ENCODE measurements at regions not wholly inside any gene's neighbourhood (a gene's known extent, or its start where the extent isn't known, plus 50 kb on each side); places are given as distances from the start of the nearest gene placed in this dataset.

DNA sequence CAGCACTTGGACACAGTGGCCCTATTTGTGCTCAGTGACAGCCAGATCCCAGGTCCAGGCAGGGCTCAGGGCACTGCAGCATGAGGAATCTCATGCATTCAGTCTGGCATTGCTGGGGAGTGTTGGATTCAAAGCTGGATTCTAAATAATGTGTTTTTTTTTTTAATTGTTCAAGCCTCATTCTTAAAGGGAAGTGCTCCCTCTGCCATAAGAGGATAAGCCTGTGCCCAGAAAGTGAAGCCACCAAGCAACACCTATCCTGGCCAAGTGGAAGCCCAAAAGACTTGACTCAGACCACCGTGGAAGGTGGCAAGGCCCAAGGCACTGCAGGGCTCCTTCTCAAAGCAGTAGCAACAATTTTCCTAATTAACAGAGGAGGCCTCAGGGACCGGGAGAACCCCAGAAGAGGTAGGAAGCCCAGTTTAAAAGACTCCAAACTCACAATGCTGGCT, 135.6 kb downstream of the ACTL7B start:
- TF ChIP-seq ZNF544 (tag by site-specific recombination; IDR thresholded peaks at IDR 0.05) = no peak
- TF ChIP-seq SETDB1 (IDR thresholded peaks at IDR 0.05; ENCODE audit: insufficient read length, low read length) = no peak
- TF ChIP-seq ZEB2 (tag by site-specific recombination; IDR thresholded peaks at IDR 0.05) = no peak
- TF ChIP-seq REPIN1 (tag by site-specific recombination; IDR thresholded peaks at IDR 0.05; ENCODE audit: low read depth) = no peak
- TF ChIP-seq KLF10 (tag by site-specific recombination; IDR thresholded peaks at IDR 0.05) = no peak
- TF ChIP-seq GLIS1 (tag by site-specific recombination; IDR thresholded peaks at IDR 0.05) = no peak
- TF ChIP-seq, protein P1, sequence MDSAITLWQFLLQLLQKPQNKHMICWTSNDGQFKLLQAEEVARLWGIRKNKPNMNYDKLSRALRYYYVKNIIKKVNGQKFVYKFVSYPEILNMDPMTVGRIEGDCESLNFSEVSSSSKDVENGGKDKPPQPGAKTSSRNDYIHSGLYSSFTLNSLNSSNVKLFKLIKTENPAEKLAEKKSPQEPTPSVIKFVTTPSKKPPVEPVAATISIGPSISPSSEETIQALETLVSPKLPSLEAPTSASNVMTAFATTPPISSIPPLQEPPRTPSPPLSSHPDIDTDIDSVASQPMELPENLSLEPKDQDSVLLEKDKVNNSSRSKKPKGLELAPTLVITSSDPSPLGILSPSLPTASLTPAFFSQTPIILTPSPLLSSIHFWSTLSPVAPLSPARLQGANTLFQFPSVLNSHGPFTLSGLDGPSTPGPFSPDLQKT (IDR thresholded peaks at IDR 0.05; ENCODE audit: borderline replicate concordance, low read depth, low read length) = no peak
- Histone ChIP-seq H3K4me1 (ENCODE audit: control insufficient read depth, insufficient read depth, low read length) (no peaks in the 10 kb centered on the region), H3K27ac (ENCODE audit: extremely low read depth, low read depth, low read length) (no peak overlapping the region), H3K36me3 (ENCODE audit: control insufficient read depth in 2 of 2, insufficient read depth in 1 of 2, low read length in 2 of 2) (no peaks in the 10 kb centered on the region), H3K4me3 (ENCODE audit: low read depth, low read length) (no peak overlapping the region), H3K9me3 (ENCODE audit: control insufficient read depth, insufficient read depth, low read depth, low read length) (no peaks in the 10 kb centered on the region)
- ChIA-PET CTCF (no interaction called here), POLR2A (no interaction called here)

DNA sequence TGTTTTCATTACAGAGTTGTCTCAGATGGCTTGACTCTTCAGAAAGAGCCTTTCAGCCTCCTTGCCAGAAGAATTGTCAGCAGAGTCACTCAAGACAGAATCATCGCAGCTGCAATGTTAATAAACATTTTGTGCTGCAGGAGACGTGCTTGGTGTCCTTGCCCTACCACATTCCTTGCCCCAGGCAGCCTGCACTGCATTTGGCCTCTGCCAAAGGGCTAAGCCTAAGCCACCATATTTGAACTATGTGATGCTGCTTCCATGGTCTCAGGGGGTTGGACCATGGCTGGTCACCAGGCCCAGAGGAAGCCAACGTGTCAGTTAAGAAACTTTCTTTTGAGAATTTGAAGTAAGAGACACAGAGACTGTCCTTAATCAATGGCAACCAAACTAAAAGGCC, 145.4 kb downstream of the ACTL7B start:
- POLR2A ChIA-PET = no interaction called here
- no peaks in the 10 kb centered on the region for H3K9me3 ChIP-seq (ENCODE audit: control insufficient read depth, insufficient read depth, low read depth, low read length)
- H3K4me3 ChIP-seq (ENCODE audit: low read depth, low read length) = no peak overlapping the region
- H3K27ac ChIP-seq (ENCODE audit: extremely low read depth, low read depth, low read length) = no peak overlapping the region
- no peaks in the 10 kb centered on the region for H3K36me3 ChIP-seq (ENCODE audit: control insufficient read depth in 2 of 2, insufficient read depth in 1 of 2, low read length in 2 of 2)
- CTCF ChIA-PET = no interaction called here
- TF ChIP-seq, protein P2, sequence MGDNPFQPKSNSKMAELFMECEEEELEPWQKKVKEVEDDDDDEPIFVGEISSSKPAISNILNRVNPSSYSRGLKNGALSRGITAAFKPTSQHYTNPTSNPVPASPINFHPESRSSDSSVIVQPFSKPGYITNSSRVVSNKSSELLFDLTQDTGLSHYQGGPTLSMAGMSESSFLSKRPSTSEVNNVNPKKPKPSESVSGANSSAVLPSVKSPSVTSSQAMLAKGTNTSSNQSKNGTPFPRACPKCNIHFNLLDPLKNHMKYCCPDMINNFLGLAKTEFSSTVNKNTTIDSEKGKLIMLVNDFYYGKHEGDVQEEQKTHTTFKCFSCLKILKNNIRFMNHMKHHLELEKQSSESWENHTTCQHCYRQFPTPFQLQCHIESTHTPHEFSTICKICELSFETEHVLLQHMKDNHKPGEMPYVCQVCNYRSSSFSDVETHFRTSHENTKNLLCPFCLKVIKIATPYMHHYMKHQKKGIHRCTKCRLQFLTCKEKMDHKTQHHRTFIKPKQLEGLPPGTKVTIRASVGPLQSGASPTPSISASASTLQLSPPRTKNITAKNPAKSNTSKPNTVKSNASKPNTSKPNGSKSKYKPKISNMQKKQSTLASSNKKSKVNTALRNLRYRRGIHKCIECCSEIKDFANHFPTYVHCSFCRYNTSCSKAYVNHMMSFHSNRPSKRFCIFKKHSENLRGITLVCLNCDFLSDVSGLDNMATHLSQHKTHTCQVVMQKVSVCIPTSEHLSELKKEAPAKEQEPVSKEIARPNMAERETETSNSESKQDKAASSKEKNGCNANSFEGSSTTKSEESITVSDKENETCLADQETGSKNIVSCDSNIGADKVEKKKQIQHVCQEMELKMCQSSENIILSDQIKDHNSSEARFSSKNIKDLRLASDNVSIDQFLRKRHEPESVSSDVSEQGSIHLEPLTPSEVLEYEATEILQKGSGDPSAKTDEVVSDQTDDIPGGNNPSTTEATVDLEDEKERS (tag by site-specific recombination; IDR thresholded peaks at IDR 0.05) = no peak
- no peak for TF ChIP-seq REPIN1 (tag by site-specific recombination; IDR thresholded peaks at IDR 0.05; ENCODE audit: low read depth)
- TF ChIP-seq ZBTB48 (tag by site-specific recombination; IDR thresholded peaks at IDR 0.05) = no peak
- TF ChIP-seq ZNF121 (tag by site-specific recombination; IDR thresholded peaks at IDR 0.05) = no peak
- TF ChIP-seq, protein P3, sequence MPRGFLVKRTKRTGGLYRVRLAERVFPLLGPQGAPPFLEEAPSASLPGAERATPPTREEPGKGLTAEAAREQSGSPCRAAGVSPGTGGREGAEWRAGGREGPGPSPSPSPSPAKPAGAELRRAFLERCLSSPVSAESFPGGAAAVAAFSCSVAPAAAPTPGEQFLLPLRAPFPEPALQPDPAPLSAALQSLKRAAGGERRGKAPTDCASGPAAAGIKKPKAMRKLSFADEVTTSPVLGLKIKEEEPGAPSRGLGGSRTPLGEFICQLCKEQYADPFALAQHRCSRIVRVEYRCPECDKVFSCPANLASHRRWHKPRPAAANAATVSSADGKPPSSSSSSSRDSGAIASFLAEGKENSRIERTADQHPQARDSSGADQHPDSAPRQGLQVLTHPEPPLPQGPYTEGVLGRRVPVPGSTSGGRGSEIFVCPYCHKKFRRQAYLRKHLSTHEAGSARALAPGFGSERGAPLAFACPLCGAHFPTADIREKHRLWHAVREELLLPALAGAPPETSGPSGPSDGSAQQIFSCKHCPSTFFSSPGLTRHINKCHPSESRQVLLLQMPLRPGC (tag by site-specific recombination; IDR thresholded peaks at IDR 0.05) = no peak
- no peaks in the 10 kb centered on the region for H3K4me1 ChIP-seq (ENCODE audit: control insufficient read depth, insufficient read depth, low read length)

DNA sequence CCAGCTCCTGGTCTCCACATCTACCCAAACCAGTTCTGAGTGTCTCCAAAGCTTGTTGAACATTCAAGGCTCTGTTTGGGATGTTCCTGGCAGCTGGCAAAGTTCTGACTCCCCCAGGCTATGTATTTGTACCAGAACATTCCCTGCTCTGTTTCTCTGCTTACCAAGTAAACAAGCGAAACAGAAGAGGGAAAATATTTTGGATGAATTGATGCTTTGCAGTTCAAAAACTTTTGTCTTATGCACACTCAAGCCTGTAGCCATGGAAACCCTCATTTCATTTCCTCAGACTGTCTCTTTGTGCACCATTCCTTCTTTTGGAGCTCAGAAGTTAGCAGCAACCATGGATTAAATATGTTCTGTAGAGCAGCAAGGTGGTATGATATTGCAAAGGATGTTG, 145.8 kb downstream of the ACTL7B start:
- CTCF ChIA-PET = no interaction called here
- TF ChIP-seq ZSCAN16 (tag by site-specific recombination; IDR thresholded peaks at IDR 0.05) (no peak), ZNF169 (tag by site-specific recombination; IDR thresholded peaks at IDR 0.05) (no peak)
- Histone ChIP-seq H3K4me1 (ENCODE audit: control insufficient read depth, insufficient read depth, low read length) (no peaks in the 10 kb centered on the region), H3K9me3 (ENCODE audit: control insufficient read depth, insufficient read depth, low read depth, low read length) (no peaks in the 10 kb centered on the region), H3K27ac (ENCODE audit: extremely low read depth, low read depth, low read length) (no peak overlapping the region), H3K4me3 (ENCODE audit: low read depth, low read length) (no peak overlapping the region), H3K36me3 (ENCODE audit: control insufficient read depth in 2 of 2, insufficient read depth in 1 of 2, low read length in 2 of 2) (no peaks in the 10 kb centered on the region)
- POLR2A ChIA-PET = no interaction called here

DNA sequence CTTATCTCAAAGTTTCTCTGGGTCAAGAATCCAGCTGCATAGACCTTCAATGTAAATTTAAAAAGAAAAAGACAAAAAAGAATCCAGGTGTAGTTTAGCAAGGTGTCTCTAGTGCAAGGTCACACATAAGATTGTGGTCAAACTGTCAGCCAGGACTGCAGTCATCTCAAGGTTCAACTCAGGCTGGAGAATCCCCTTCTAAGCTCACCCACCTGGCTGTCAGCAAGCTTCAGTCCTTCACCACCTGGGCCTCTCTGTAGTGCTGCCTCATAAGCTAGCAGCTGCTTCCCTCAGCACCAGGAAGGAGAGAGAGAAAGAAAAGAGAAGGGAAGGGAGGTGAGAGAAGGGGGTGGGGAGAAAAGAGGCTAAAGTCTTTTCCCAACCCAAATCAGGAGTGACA, 146.7 kb downstream of the ACTL7B start:
- Histone ChIP-seq H3K4me1 (ENCODE audit: control insufficient read depth, insufficient read depth, low read length) (no peaks in the 10 kb centered on the region), H3K4me3 (ENCODE audit: low read depth, low read length) (no peak overlapping the region), H3K36me3 (ENCODE audit: control insufficient read depth in 2 of 2, insufficient read depth in 1 of 2, low read length in 2 of 2) (no peaks in the 10 kb centered on the region), H3K27ac (ENCODE audit: extremely low read depth, low read depth, low read length) (no peak overlapping the region), H3K9me3 (ENCODE audit: control insufficient read depth, insufficient read depth, low read depth, low read length) (no peaks in the 10 kb centered on the region)
- no peak for TF ChIP-seq FEZF1 (tag by site-specific recombination; IDR thresholded peaks at IDR 0.05)
- no peak for TF ChIP-seq ZXDB (tag by site-specific recombination; IDR thresholded peaks at IDR 0.05)
- no peak for TF ChIP-seq MYNN (tag by site-specific recombination; IDR thresholded peaks at IDR 0.05; ENCODE audit: borderline replicate concordance)
- TF ChIP-seq GLI4 (tag by site-specific recombination; IDR thresholded peaks at IDR 0.05) = no peak
- no peak for TF ChIP-seq ZNF324 (tag by site-specific recombination; IDR thresholded peaks at IDR 0.05)
- ChIA-PET POLR2A (no interaction called here), CTCF (no interaction called here)
